ENCODE measurements at regions not wholly inside any gene's neighbourhood (a gene's known extent, or its start where the extent isn't known, plus 50 kb on each side); places are given as distances from the start of the nearest gene placed in this dataset.
"Not testable (repeated sequence)": the region's sequence is repeated elsewhere in the genome, so short reads cannot be mapped to it uniquely, and the experiment has no call there.

DNA sequence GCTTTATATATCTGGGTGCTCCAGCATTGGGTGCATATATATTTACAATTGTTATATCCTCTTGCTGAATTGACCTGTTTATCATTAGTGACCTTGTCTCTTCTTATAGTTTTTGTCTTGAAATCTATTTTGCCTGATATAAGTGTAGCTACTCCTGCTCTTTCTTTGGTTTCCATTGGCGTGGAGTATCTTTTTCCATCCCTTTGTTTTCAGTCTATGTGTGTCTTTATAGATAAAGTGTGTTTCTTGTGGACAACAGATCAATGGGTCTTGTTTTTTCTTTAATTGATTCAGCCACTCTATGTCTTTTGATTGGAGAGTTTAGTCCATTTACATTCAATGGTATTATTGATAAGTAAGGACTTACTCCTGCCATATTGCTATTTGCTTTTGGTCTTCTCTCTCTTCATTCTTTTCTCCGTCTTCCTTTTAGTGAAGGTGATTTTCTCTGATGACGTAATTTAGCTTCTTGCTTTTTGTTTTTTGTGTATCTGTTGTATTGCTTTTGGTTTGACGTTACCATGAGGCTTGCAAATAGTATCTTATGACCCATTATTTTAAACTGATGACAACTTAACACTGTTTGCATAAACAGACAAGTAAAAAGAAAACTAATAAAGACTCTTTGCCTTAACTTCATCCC lies 347.6 kb downstream of the TMEM121 start:
- Histone ChIP-seq H3K36me3 (ENCODE audit: control insufficient read depth in 1 of 2, insufficient read depth in 2 of 2, low read length in 2 of 2) (no peaks in the 10 kb centered on the region), H3K27me3 (ENCODE audit: low read depth, low read length) (no peaks in the 10 kb centered on the region), H3K4me1 (ENCODE audit: control insufficient read depth in 1 of 2, insufficient read depth in 2 of 2, low read length in 2 of 2) (no peaks in the 10 kb centered on the region)

DNA sequence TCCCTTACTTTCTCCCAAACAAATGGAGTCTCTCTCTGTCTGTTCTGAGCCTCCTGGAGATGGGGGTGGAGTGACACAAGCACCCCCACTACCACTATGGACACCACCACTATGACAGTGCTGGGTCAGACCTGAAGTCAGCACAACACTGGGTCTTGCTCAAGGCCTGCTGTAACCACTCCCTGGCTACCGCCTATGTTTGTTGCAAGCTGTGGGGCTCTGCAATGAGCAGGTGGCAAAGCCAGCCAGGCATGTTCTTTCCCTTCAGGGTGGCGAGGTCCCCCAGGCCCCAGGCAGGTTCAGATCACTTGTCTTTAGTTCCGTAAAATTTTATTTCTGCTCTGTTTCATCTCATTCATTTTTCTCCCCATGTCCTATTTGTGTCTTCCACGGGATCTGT lies 349.8 kb downstream of the TMEM121 start:
- no peak overlapping the region for H3K4me3 ChIP-seq (ENCODE audit: low read depth in 1 of 2, low read length in 2 of 2)
- H3K36me3 ChIP-seq (ENCODE audit: control insufficient read depth in 1 of 2, insufficient read depth in 2 of 2, low read length in 2 of 2), result no peaks in the 10 kb centered on the region
- no peaks in the 10 kb centered on the region for H3K4me1 ChIP-seq (ENCODE audit: control insufficient read depth in 1 of 2, insufficient read depth in 2 of 2, low read length in 2 of 2)
- H3K9me3 ChIP-seq (ENCODE audit: control insufficient read depth in 1 of 2, low read length in 2 of 2), result peaks cover 0 to 2% of the 10 kb centered on the region in 2 donors
- H3K27ac ChIP-seq (ENCODE audit: low read length), result no peak overlapping the region
- H3K27me3 ChIP-seq (ENCODE audit: low read depth, low read length), result no peaks in the 10 kb centered on the region

More for the DNA sequence above, 347.6 kb downstream of the TMEM121 start:
- Histone ChIP-seq H3K27ac (ENCODE audit: low read length) (no peak overlapping the region), H3K4me3 (ENCODE audit: low read depth in 1 of 2, low read length in 2 of 2) (no peak overlapping the region), H3K9me3 (ENCODE audit: control insufficient read depth in 1 of 2, low read length in 2 of 2) (peaks cover 0 to 2% of the 10 kb centered on the region in 2 donors)

DNA sequence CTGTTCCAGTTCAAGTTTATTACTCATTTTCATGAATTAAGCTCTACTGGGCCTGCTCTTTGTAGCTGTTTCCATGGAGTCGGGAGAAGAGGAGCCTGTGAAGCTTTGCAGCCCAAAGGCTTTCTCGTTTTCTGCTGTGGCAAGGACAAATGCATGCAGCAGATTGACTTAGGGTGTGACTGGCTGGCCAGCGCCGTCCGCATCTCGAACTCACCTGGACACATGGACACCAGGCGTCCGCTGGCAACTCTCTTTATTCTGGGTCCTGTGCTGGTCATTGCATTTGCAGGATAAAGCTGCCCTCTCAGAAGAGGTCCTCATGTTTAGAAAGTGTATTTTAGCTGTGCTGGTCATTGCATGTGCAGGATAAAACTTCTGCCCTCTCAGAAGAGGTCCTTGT lies 350.4 kb downstream of the TMEM121 start:
- Histone ChIP-seq H3K27me3 (ENCODE audit: low read depth, low read length) (no peaks in the 10 kb centered on the region), H3K4me3 (ENCODE audit: low read depth in 1 of 2, low read length in 2 of 2) (no peak overlapping the region), H3K36me3 (ENCODE audit: control insufficient read depth in 1 of 2, insufficient read depth in 2 of 2, low read length in 2 of 2) (no peaks in the 10 kb centered on the region), H3K27ac (ENCODE audit: low read length) (no peak overlapping the region), H3K9me3 (ENCODE audit: control insufficient read depth in 1 of 2, low read length in 2 of 2) (peaks cover 0 to 2% of the 10 kb centered on the region in 2 donors), H3K4me1 (ENCODE audit: control insufficient read depth in 1 of 2, insufficient read depth in 2 of 2, low read length in 2 of 2) (no peaks in the 10 kb centered on the region)

DNA sequence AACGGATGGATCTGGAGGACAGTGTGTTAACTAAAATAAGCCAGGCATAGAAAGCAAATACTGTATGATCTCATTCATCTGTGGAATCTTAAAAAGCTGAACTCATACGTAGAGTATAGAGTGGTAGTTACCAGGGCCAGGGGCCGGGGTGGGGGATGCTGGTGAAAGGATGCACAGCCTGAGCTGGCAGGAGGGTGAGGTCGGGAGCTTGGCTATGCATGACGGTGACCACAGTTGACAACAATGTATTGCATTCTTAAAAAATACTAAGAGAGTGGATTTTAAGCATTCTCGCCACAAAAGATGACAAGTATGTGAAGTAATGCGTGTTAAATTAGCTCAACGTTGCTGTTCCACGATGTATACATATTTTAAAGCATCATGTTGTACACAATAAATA lies 351.3 kb downstream of the TMEM121 start:
- H3K27ac ChIP-seq (ENCODE audit: low read length), result no peak overlapping the region
- no peaks in the 10 kb centered on the region for H3K4me1 ChIP-seq (ENCODE audit: control insufficient read depth in 1 of 2, insufficient read depth in 2 of 2, low read length in 2 of 2)
- no peaks in the 10 kb centered on the region for H3K36me3 ChIP-seq (ENCODE audit: control insufficient read depth in 1 of 2, insufficient read depth in 2 of 2, low read length in 2 of 2)
- H3K27me3 ChIP-seq (ENCODE audit: low read depth, low read length), result no peaks in the 10 kb centered on the region
- H3K4me3 ChIP-seq (ENCODE audit: low read depth in 1 of 2, low read length in 2 of 2), result no peak overlapping the region
- peaks cover 0 to 2% of the 10 kb centered on the region in 2 donors for H3K9me3 ChIP-seq (ENCODE audit: control insufficient read depth in 1 of 2, low read length in 2 of 2)

DNA sequence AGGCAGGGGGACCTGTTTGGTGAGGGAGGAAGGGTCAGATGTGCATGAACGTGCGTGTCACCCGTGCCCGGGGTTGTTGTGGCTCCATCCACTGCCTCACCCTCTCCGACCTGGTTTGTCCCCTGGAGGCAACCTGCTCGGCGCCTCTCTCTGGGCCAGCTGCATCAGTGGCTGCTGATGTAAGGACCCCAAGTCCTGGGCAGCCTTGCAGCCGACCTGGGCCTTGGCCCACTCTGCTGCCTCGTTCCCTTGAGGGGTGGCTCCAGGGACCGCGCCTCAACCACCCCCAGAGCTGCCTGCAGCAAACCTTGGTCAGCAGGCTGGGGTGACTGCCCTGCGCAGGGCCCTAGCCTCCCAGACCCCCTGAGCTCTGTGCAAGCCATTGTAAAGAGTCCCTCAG lies 351.7 kb downstream of the TMEM121 start:
- peaks cover 0 to 2% of the 10 kb centered on the region in 2 donors for H3K9me3 ChIP-seq (ENCODE audit: control insufficient read depth in 1 of 2, low read length in 2 of 2)
- H3K36me3 ChIP-seq (ENCODE audit: control insufficient read depth in 1 of 2, insufficient read depth in 2 of 2, low read length in 2 of 2), result no peaks in the 10 kb centered on the region
- H3K4me1 ChIP-seq (ENCODE audit: control insufficient read depth in 1 of 2, insufficient read depth in 2 of 2, low read length in 2 of 2), result no peaks in the 10 kb centered on the region
- H3K4me3 ChIP-seq (ENCODE audit: low read depth in 1 of 2, low read length in 2 of 2), result no peak overlapping the region
- H3K27me3 ChIP-seq (ENCODE audit: low read depth, low read length), result no peaks in the 10 kb centered on the region
- H3K27ac ChIP-seq (ENCODE audit: low read length), result no peak overlapping the region

DNA sequence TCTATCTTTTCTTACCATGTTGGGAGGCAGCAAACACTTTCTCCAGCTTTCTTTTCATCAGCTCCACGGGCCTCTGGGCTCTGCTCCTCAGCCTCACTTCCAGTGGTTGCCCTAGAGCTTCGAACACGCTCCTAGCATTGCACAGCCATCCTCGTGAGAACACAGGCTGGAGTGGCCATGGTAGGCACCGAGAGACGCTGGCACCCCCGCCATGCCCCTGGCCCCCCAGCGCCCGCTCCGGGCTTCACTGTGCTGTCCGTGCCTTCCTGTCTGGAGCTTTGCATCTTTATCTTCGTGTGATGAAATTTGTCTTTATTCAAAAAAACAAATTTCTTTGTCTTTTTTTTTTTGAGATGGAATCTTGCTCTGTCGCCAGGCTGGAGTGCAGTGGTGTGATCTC lies 352.2 kb downstream of the TMEM121 start:
- Histone ChIP-seq H3K27ac (ENCODE audit: low read length) (no peak overlapping the region), H3K36me3 (ENCODE audit: control insufficient read depth in 1 of 2, insufficient read depth in 2 of 2, low read length in 2 of 2) (no peaks in the 10 kb centered on the region), H3K4me3 (ENCODE audit: low read depth in 1 of 2, low read length in 2 of 2) (no peak overlapping the region), H3K4me1 (ENCODE audit: control insufficient read depth in 1 of 2, insufficient read depth in 2 of 2, low read length in 2 of 2) (no peaks in the 10 kb centered on the region), H3K9me3 (ENCODE audit: control insufficient read depth in 1 of 2, low read length in 2 of 2) (peaks cover 0 to 2% of the 10 kb centered on the region in 2 donors), H3K27me3 (ENCODE audit: low read depth, low read length) (no peaks in the 10 kb centered on the region)

DNA sequence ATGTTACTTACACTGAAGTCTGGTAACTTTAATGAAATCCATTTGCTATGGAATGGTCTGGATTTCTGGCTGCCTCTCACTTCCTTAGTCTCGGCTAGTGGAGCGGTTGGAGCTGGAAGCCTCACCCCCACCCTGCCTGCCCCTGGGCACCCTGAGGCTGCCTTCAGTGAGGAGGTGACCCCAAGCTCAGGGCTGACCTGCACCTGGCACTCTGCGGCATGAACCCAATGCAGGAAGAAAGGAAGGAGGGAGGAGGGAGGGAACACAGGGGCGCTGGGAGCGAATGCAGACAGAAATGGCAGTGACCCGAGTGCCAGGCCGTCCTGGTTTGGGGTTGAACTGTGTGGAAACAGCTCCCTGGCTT lies 353.1 kb downstream of the TMEM121 start:
- H3K27me3 ChIP-seq (ENCODE audit: low read depth, low read length), result no peaks in the 10 kb centered on the region
- H3K27ac ChIP-seq (ENCODE audit: low read length), result no peak overlapping the region
- H3K36me3 ChIP-seq (ENCODE audit: control insufficient read depth in 1 of 2, insufficient read depth in 2 of 2, low read length in 2 of 2), result no peaks in the 10 kb centered on the region

DNA sequence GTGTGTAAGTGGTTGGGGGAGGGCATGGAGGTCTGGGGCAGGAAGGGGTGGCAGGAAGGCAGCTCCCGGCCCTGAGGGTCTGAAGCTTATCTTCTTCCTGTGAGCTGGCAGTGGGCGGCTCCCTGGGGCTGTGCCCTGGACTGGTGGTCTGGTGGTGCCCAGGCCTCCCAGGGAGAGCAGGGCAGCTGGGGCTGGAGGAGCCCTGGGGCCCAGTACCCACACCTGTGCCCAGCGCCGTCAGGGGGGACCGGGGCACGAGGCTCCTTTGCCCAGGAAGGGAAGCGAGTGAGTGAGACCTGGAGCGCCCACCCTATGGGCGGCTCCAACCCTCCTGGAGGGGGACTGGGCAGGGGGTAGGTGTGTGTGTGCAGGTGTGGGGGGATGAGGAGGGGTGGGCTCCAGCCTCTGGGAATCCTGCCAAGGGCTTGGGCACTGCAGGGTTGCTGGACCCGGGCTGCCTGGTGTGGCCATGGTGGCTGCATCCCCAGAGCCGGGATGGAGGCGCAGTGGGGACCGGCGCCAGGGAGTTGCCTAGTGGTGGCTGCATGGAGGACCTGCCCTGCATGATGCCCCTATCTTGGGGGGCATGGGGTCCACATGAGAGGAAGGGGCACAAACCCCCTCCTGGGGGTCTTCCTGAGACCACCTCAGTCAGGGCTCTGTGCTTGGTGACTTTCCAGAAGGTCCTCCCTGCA lies 353.6 kb downstream of the TMEM121 start:
- no peaks in the 10 kb centered on the region for H3K27me3 ChIP-seq (ENCODE audit: low read depth, low read length)

More for the DNA sequence above, 353.1 kb downstream of the TMEM121 start:
- H3K4me3 ChIP-seq (ENCODE audit: low read depth in 1 of 2, low read length in 2 of 2), result no peak overlapping the region
- H3K4me1 ChIP-seq (ENCODE audit: control insufficient read depth in 1 of 2, insufficient read depth in 2 of 2, low read length in 2 of 2), result no peaks in the 10 kb centered on the region
- peaks cover 0 to 2% of the 10 kb centered on the region in 2 donors for H3K9me3 ChIP-seq (ENCODE audit: control insufficient read depth in 1 of 2, low read length in 2 of 2)

DNA sequence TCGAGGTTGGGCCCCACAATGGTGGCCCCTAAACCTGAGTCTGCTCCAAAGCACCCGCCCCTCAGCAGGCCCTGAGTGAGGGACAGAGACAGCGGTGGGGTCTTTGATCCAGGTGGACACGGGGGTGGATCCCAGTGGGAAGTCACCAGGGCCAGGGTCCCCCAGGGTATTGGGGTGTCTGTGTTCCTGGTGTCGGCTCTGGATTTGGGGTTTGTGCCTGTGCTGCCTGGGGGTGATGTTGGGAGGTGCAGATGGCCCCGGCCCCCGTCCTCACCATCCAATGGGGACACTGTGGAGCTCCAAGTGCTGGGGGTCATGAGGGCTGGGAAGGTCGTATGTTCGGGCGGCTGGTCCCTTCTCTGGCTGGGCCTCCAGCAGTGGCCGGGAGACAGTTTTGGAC lies 354.2 kb downstream of the TMEM121 start:
- Histone ChIP-seq H3K9me3 (ENCODE audit: control insufficient read depth in 1 of 2, low read length in 2 of 2) (no peaks in the 10 kb centered on the region), H3K4me3 (ENCODE audit: low read depth in 1 of 2, low read length in 2 of 2) (no peak overlapping the region), H3K27ac (ENCODE audit: low read length) (no peak overlapping the region)

More for the DNA sequence above, 353.6 kb downstream of the TMEM121 start:
- H3K36me3 ChIP-seq (ENCODE audit: control insufficient read depth in 1 of 2, insufficient read depth in 2 of 2, low read length in 2 of 2), result no peaks in the 10 kb centered on the region
- no peak overlapping the region for H3K27ac ChIP-seq (ENCODE audit: low read length)
- peaks cover 0 to 2% of the 10 kb centered on the region in 2 donors for H3K9me3 ChIP-seq (ENCODE audit: control insufficient read depth in 1 of 2, low read length in 2 of 2)
- no peaks in the 10 kb centered on the region for H3K4me1 ChIP-seq (ENCODE audit: control insufficient read depth in 1 of 2, insufficient read depth in 2 of 2, low read length in 2 of 2)
- no peak overlapping the region for H3K4me3 ChIP-seq (ENCODE audit: low read depth in 1 of 2, low read length in 2 of 2)

DNA sequence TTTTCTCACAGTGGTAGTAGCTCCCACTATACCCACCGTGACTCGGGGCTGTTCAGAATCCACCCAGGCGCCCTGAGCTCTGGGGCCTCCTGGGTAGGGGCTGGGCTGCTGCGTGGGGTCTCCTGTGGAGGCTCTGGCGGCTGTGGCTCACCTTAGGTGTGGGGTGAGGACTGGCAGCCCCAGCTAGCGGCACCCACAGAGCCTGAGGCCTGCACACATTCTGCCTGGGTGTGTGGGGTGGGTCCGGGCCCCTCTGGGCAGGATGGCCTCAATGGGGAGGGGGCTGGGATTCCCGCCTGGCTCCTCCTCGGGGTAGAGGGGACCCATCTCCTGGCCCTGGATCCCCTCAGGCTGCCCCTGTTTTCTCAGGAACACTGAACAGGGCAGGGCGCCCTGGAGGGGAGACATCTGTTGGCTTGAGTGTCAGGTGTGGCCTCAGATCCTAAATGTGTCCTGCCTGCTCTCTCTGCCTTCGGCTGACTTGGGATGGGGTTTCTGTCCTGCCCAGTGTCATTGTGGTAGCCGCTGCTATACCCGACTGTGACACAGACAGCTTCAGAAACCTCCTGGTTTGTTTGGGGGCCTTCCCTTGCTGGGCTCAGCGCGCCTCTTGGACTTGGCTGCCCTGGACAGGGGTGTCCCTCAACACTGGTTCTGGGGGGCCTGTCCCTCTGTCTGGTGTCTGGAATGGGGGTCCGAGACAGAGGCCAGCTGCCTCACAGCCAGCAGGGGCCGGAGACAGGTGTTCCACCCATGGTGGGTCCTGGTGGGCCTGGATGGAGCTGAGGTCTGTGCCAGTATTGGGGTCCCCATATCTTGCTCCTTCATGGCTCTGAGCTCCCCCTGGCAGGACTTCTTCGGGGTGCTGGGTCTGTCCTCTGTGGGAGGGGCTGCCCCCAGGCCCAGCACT lies 354.9 kb downstream of the TMEM121 start:
- no peaks in the 10 kb centered on the region for H3K27me3 ChIP-seq (ENCODE audit: low read depth, low read length)
- no peaks in the 10 kb centered on the region for H3K9me3 ChIP-seq (ENCODE audit: control insufficient read depth in 1 of 2, low read length in 2 of 2)
- no peaks in the 10 kb centered on the region for H3K4me1 ChIP-seq (ENCODE audit: control insufficient read depth in 1 of 2, insufficient read depth in 2 of 2, low read length in 2 of 2)
- no peak overlapping the region for H3K4me3 ChIP-seq (ENCODE audit: low read depth in 1 of 2, low read length in 2 of 2)
- no peak overlapping the region for H3K27ac ChIP-seq (ENCODE audit: low read length)
- H3K36me3 ChIP-seq (ENCODE audit: control insufficient read depth in 1 of 2, insufficient read depth in 2 of 2, low read length in 2 of 2), result no peaks in the 10 kb centered on the region

More for the DNA sequence above, 354.2 kb downstream of the TMEM121 start:
- Histone ChIP-seq H3K36me3 (ENCODE audit: control insufficient read depth in 1 of 2, insufficient read depth in 2 of 2, low read length in 2 of 2) (no peaks in the 10 kb centered on the region), H3K27me3 (ENCODE audit: low read depth, low read length) (no peaks in the 10 kb centered on the region), H3K4me1 (ENCODE audit: control insufficient read depth in 1 of 2, insufficient read depth in 2 of 2, low read length in 2 of 2) (no peaks in the 10 kb centered on the region)

DNA sequence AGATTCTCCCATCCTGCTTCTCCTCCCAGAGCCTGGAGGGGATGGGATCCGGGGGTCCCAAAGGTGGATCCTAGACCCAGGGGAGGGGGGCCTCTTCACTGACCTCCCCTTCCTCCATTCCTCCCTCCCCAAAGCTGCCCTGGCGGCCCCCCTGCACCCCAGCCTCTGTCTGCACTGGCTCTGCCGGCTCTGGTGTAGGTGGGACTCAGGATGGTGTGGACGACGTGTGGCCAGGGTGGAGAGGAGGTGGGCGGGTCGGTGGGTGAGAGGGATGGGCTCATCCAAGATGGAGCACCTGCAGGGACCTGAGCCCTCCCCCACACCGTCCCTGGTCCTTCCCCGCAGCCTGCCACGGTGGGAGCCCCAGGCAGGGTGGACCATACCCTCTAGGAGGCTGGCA lies 355.6 kb downstream of the TMEM121 start:
- H3K27me3 ChIP-seq (ENCODE audit: low read depth, low read length); H3K36me3 ChIP-seq (ENCODE audit: control insufficient read depth in 1 of 2, insufficient read depth in 2 of 2, low read length in 2 of 2); H3K4me3 ChIP-seq (ENCODE audit: low read depth in 1 of 2, low read length in 2 of 2); H3K27ac ChIP-seq (ENCODE audit: low read length); H3K9me3 ChIP-seq (ENCODE audit: control insufficient read depth in 1 of 2, low read length in 2 of 2); H3K4me1 ChIP-seq (ENCODE audit: control insufficient read depth in 1 of 2, insufficient read depth in 2 of 2, low read length in 2 of 2): not testable (repeated sequence)

Data from muscle layer of duodenum (tissue), 2 donors.